HG03565 (cell line): ENCODE measurements at regions not wholly inside any gene's neighbourhood (a gene's known extent, or its start where the extent isn't known, plus 50 kb on each side); places are given as distances from the start of the nearest gene placed in this dataset.
A peak's percentile ranks its signal among the peaks of the same experiment; 100 is the strongest.
"Not testable (repeated sequence)": the region's sequence is repeated elsewhere in the genome, so short reads cannot be mapped to it uniquely, and the experiment has no call there.

ENCODE experiments used
- ATAC-seq: cut with Tn5 transposase; IDR thresholded peaks from one replicate; pipeline ENCODE4 v1.9.1; 2021; ENCODE audit warnings: mild to moderate bottlenecking, moderate library complexity; ENCODE audit not compliant: unreplicated experiment

DNA sequence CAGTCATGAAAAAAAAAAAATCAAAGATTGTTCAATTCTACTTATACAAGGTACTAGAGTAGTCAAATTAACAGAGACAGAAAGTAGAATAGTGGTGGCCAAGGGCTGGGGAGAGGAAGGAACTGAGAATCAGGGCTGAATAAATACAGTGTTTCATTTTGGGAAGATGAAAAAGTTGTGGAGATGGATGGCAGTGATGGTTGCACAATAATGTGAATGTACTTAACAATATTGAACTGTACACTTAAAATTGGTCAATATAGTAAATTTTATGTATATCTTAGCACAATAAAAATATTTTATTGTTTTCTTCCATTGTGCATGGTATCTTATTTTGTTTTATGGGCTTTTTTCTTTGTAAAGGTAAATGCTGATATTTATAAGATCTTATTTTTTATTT is 262.2 kb upstream of the AGTR1 start:
- no peak for ATAC-seq

DNA sequence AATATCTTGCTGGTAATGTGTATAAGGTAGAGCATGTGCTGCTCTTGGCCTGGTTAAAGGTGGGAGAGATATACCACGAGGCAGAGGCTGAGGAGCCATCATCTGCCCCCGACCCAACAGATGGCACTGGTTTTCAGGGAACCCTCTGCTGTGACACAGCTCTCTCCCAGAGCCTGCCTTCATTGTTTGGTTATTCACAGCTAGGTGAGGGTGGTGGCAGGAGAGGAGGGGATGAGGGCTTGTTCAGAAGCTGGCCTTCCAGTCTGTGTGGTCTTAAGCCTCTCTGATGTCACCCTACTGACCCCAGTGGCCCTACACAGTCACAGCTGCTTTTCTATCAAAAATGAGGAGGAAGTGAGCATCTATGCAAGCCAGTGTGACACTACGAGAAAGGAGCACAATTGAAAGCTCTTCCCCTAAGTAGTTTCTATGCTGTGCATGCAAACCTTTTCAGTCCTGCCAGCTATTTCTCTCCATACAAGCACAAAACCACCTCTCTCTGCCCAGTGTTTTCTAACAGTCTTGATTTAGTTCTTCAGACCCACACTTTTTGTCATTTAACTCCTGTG is 258.4 kb upstream of the AGTR1 start:
- peak; percentile 46 for ATAC-seq

DNA sequence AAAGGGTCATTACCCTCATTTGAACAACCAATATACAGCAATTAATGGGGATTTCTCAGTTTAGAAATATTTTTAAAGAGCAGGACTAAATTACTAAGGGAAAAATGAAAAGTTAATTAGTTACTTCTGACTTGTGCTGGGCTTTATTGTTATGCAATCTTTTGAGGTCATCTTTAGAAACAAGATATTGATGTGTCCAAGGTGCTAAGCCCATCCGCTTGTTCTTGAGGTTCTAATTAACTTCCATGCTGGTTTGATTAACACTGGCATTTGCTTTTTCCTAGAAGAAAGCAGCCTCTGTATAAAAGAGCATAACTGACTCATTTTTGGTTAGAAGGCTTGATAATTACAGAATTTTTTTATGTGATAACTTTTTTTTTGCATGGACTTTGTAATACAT is 256.5 kb upstream of the AGTR1 start:
- ATAC-seq: no peak

DNA sequence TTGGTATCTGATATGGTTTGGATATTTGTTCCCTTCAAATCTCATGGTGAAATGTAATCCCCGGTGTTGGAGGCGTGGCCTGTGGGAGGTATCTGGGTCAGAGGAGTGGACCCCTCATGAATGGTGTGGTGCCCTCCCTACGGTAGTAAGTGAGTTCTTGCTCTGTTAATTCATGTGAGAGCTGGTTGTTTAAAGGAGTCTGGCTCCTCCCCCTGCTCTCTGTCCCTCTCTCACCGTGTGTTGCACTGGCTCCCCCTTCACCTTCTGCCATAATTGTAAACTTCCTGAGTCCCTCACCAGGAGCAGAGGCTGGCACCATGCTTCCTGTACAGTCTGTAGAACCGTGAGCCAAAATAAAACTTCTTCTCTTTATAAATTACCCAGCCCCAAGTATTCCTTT is 246.9 kb upstream of the AGTR1 start:
- no peak for ATAC-seq

DNA sequence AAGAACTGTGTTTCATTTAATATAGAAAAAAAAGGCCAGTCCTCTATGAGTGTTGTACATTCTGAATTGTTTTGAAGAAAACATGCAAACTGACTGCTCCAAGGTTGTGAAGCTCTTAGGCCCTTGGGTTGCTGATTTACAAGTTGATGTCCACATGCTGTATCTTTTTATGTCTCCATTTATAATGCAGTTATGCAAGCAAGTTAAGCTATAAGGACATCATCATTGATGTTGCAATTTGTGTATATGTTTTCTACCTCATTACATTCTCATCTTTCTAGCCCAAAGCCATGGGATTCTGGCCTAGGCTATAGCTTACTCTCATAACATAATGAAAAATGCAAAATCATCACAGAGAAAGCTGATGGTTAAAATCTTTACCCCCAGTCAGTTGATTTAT is 245.7 kb upstream of the AGTR1 start:
- ATAC-seq: no peak

DNA sequence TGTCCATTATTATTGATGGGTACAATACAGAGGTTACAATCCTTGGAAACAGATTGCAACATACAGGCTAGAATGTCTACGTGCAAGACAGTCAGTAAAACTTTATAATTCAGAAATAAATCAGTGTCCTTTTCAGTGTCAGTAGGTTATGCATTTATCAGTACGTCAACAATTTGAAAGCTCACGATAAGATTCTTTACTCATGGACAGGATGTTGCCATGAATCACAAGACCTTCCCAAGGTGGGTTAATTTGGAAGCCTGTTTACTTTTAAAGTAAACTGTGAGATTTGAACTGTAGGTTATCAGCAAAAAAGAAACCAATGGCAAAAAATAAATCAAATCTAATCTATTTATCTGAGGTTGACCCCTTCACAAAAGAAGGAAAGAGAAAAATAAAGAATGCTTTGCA is 243.9 kb upstream of the AGTR1 start:
- no peak for ATAC-seq

DNA sequence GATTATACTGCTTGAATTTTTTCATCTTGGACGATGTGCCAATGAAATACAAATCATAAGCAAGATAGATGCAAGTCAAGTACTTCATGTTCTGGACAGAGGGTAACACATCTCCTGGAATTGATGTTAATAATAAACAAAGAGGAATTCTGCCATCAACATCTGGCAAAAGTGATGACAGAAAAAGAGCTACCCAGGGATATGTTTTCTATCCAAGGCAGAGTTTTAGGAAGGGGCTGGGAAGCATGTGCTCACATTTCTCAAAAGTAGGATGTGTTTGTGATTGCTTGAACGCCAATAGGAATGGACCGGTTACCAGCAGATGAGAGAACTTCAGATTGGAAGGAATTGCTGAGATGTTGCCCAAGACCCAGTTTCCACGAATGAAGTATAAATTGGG is 242.6 kb upstream of the AGTR1 start:
- no peak for ATAC-seq

DNA sequence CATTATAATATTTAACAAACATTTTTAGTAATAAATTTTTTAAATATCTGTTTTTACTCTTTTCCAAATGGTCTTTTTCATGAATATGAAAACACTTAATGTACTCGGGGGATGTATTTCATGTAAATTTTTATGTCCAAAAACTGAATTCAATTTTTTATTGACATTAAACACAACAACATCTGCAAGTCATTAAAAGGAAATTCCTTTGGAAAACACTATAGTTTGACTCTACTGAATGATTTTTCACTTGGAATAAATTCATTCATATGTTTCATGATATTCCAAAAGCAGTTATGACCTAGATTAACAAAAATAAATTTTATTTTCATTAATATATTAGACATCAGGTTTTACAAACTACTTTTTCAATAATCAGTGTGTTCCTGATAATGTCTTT is 239.8 kb upstream of the AGTR1 start:
- ATAC-seq: no peak

DNA sequence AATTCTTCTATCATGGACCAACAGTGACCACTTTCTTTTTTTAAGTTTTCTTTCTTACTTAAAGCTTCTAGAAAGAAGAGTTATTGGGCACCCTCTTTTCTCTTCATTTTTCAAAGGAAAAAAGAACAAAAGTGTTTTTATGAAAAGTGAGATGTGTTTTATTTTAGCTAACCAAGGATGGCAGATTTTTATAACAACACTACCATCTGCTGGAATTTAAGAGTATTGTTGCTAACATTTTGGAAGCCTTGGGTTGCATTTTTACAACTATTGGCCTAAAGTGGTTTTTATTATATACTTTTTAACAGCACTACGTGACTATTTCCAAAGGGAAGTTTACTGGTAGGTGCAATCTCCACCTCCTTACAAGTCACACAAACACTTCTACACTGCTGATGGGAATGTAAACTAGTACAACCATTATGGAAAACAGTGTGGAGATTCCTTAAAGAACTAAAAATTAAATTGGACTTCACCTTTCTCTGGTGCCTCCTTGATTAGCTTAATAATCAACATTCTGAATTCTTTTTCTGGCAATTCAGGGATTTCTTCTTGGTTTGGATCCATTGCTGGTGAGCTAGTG is 237.7 kb upstream of the AGTR1 start:
- peak; percentile 42 for ATAC-seq

DNA sequence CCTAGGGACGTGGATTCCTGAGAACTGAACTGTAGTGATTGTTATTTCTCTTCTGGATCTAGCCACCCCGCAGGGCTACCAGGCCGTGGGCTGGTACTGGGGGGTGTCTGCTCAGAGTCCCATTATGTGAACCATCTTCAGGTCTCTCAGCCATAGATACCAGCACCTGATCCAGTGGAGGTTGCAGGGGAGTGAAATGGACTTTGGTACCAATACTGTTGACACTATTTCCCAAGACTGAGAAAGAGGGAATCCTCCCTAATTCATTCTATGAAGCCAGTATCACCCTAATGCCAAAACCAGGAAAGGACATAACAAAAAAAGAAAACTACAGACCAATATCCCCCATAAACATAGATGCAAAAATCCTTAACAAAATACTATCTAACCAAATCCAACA is 237.0 kb upstream of the AGTR1 start:
- no peak for ATAC-seq

DNA sequence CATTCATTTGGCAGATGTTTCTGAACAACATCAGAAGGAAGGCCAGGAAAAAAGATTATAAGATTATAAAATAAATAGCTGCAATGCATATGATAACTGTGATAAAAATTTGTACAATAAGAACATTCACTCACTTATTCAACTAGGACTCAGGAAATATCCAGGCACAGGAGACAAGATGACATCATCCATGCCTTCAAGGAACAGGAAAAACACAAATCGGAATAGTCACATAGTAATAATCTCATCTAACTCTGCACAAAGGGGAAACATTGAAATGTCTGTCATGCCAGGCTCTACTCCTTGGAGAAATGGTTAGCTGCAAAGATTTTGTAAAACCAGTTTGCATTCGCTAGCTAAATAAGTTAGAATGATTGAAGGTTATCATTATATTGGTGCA is 233.5 kb upstream of the AGTR1 start:
- no peak for ATAC-seq

DNA sequence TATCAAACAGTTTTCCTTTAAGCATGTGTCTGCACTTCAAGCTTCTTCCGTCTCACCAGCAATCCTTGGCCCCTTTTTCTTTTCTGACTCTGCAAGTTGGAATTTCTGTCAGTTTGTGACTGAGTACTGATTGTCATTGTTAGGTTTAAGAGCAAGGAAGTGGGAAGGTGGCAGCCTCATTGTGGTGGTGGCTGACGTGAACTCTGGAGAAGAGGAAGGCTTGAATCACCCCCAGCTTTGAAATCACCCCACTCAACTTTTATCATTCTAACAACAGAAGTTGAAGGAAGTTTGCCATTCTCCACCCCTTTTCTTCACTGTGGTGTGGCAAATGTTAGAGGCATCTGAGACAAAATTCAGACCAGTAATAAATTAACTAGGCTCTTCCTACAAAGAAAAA is 231.6 kb upstream of the AGTR1 start:
- no peak for ATAC-seq

DNA sequence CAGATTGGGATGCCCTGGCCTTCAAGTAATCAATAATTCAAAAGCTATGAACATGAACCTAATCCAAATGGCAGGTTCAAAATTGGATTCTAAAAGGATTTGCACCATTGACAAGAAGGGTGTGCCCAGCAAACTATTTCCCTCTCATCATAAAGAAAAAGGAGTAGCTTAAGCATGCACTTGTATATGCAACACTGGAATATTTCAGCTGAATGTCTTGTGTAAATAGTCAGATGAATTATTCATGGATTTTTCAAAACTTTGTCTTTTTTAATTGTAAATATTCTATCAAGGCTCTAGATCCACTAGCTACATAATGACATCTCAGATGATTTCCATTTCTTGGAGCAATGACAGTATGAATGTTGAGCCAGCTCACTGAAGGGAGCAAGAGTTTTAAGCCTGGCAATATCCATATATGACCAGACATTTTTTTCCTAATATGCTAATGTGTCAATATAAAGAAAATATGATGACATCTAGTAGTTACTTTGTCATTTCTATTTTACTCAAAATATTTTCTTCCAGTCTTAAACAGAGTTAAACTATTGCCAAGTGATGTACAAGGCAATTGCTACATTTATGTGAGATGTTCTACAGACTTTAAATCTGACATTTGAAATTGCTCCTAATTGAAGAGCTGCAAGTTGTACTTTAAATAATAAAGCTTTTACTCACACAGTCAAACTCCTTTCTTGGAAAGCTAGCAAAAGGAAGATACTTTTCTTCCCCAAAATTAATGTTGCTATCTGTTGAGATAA is 230.5 kb upstream of the AGTR1 start:
- ATAC-seq: no peak

DNA sequence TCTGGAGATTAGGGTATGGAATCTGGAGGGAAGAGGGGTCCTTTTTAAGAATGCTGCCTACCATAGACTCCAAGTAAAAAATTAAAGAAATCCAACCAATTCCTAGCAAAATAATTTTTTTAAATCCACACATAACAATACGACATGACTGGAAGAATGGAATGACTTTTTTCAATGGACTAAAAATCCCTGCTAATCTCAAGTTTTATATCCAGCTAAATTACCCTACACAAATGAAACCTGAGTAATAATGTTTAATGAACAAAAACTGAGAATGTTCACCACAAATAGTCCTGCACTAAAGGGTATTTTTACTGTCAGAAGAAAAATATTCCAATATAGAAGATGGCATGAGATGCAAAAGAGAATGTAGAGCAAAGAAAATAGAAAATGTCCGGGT is 220.3 kb upstream of the AGTR1 start:
- ATAC-seq: no peak

DNA sequence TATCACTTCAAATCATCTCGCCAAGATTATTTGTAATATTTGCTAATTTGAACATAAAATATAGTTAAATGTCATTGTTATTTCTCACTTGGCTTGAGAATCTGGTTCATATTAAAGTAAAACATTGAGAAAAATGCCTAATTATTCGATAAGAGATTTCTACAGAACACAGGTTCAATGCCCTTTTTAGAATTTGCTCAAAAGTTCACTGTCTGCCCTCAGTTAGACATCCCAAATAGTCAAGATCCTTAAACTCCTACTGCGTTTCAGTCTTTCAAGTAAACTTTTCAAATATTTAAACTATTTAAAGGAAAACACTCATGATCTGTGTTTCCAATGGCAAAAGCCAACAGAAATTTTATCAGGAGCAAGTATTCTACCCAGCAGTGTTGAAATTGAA is 204.1 kb upstream of the AGTR1 start:
- ATAC-seq: no peak

DNA sequence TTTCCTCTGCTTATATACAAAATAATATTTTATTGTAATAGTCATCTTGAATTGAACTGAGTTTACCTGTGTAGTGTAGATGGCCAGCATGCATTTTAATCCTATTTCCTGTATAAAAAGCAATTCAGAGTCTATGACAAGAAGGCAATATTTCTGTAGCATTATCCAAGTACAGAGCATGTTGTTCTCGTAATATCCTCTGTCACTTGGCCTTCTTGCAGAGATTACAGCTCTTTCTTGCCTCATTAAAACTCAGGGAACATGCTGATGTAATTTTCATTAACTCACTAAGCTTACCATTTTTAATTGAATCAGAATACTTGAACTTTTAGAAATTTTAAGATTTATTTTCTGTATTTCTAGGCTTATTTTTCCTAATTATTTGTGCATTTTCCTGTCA is 203.3 kb upstream of the AGTR1 start:
- ATAC-seq: no peak

DNA sequence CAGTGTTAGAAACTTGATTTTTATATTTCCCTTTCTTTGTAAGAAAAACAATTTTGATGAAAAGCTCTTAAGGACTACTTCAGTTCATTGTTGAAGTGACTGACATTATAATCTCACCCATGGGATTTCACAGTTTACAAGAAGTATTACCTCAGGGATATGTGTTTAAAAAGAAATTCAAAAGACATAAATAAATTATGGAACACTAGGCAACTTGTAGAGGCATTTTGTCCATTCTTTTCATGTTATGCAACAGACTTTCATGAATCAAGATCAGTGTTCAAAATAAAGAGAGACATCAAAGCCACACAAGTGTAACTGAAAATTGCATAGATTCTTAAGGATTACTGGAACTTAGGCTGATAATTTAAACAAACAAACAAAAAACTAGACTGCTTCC is 196.8 kb upstream of the AGTR1 start:
- no peak for ATAC-seq

DNA sequence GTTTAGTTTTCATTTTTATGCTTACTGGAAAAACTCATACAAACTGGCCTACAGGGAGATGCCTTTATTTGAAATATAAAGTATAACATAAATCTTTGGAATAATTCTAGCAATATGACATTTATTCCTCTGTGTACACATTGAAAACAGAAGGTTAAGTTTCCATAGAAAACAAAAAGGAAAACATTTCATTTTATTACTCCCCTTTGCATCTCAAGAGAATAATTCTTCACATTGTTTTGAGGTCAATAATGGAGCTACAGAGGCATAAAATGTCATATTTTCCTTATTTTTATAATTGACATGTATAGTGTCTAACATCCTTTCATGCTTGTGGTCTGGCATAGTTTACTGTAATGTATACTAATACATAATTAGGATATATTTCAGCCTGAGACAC is 187.6 kb upstream of the AGTR1 start:
- ATAC-seq: no peak

DNA sequence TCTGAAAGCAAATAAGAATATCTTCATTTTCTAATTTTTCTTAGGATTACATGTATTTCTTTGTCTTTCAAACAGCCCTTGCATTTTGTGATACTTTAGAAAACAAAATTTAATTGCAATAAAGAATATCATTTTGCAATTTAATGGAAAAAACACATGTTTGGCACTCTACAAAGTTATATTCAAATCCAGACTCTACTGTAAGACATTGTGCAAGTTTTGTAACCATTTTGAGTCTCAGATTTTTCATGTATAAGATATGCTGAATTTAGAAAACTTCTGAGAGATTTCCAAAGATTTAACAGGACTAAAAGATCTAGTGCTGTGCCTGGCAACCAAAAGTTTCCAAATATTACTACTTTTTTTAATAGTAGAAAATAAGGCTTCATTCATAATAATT is 187.1 kb upstream of the AGTR1 start:
- no peak for ATAC-seq

DNA sequence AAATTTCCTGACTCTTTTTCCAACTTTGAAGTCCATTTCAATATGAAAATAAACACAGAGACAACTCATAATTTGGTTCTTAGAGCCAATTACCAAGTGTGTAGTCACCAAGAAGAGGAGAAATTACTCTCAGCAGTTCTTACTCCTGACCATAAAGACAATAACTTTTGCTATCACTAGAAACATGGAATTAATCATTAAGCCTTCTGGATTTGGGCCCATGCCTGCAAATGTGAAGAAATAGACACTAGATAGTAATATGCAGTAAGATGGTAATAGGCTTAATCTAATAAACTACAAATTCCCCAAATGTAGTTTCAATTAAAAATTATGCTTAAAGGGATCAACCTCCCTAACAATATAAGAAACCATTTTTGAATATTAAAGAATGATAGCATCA is 185.1 kb upstream of the AGTR1 start:
- no peak for ATAC-seq

DNA sequence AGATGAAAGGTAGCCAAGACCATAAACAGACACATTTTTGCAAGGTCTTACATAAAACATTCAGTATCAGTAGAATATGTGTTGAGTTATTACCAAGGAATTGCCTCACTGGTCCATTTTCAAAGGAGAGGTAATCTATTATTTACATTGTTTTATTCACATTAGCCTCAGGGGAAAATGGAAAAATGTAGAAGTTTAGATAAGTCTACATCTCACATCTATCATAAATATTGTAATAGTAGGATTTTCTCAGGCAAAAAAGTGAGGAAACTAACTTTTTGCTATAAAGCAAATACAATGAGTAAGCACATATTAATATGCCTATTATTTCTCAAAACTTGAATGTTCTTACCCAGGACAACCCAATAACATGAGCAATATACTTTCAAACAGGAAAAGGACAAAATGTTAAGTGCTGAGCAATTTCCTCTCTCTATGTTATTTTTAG is 184.6 kb upstream of the AGTR1 start:
- no peak for ATAC-seq

DNA sequence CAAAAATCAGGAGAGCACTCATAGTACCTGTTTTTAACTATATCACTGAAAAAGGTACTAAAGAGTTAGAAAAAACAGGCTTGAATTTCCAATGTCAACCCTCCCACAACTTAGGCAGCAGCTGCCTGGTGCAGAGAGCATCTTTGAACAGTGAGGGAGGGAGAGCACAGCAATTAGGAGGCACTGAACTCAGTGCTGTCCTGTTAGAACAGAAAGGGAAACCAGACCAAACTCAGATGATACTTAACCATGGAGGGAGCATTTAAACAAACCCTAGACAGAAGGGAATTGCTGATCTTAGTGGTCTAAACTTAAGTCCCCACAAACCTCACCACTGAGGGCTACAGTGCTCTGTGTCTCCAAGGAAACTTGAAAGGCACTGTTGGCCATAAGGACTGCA is 179.2 kb upstream of the AGTR1 start:
- ATAC-seq: no peak

DNA sequence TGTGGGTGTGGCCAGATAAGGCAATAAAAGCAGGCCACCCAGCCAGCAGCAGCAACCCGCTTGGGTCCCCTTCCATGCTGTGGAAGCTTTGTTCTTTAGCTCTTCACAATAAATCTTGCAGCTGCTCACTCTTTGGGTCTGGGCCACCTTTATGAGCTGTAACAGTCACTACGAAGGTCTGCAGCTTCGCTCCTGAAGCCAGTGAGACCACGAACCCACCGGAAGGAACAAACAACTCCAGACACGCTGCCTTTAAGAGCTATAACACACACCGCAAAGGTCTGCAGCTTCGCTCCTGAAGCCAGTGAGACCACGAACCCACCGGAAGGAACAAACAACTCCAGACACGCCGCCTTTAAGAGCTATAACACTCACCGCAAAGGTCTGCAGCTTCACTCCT is 172.1 kb upstream of the AGTR1 start:
- not testable (repeated sequence) for ATAC-seq
